ENCODE measurements at regions not wholly inside any gene's neighbourhood (a gene's known extent, or its start where the extent isn't known, plus 50 kb on each side); places are given as distances from the start of the nearest gene placed in this dataset.

DNA sequence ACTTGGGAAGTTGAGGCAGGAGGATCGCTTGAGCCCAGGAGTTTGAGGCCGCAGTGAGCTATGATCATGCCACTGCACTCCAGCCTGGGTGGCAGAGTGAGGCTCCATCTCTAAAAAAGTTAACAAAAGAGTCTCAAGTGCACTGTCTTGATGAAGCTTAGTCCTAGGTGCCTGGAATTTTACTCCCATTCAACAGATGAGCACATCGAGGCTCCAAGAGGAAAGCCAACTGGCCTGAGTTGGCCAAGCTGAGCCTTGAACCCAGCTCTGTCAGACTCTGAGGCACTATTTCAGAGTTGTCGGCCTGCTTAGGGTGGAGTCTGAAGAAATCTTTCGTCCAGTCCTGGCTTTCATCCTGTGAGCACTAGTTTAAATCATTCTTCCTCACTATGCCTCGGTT, 98.1 kb upstream of the MAP1LC3B2 start:
- CTCF ChIA-PET = no interaction called here
- TF ChIP-seq, protein P1, sequence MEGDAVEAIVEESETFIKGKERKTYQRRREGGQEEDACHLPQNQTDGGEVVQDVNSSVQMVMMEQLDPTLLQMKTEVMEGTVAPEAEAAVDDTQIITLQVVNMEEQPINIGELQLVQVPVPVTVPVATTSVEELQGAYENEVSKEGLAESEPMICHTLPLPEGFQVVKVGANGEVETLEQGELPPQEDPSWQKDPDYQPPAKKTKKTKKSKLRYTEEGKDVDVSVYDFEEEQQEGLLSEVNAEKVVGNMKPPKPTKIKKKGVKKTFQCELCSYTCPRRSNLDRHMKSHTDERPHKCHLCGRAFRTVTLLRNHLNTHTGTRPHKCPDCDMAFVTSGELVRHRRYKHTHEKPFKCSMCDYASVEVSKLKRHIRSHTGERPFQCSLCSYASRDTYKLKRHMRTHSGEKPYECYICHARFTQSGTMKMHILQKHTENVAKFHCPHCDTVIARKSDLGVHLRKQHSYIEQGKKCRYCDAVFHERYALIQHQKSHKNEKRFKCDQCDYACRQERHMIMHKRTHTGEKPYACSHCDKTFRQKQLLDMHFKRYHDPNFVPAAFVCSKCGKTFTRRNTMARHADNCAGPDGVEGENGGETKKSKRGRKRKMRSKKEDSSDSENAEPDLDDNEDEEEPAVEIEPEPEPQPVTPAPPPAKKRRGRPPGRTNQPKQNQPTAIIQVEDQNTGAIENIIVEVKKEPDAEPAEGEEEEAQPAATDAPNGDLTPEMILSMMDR (IDR thresholded peaks at IDR 0.05; ENCODE audit: insufficient read depth in 1 of 2, low read depth in 1 of 2, low read length in 1 of 2, severe bottlenecking in 1 of 2, unreplicated experiment in 1 of 2) = no peak
- POLR2A ChIA-PET = no interaction called here

DNA sequence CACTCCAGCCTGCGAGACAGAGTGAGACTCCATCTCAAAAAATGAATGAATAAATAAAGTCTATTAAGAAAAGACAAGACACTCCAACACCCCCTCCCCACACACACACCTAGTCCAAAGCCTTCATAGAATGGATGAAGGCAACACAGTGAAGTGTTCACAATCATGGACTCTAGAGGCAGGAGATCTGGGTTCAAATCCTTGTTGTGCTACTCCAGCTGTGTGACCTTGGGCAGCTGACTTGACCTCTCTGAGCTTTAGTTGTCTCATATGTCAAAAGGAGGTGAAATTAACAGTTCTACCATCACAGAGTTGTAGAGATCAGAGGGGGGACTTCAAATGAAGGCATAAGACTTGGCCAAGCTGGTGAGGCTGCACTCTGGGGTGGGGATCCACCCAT, 95.8 kb upstream of the MAP1LC3B2 start:
- no peaks in the 10 kb centered on the region for H3K36me3 ChIP-seq (ENCODE audit: control insufficient read depth, insufficient read depth, low read length)
- H3K9me3 Mint-ChIP-seq (ENCODE audit: unreplicated experiment) = no peaks in the 10 kb centered on the region
- ChIA-PET CTCF (no interaction called here), POLR2A (no interaction called here)
- intact Hi-C loops (cut with micrococcal nuclease; ENCODE audit: unreplicated experiment) = no loop called here
- peaks cover 7% of the 10 kb centered on the region for H3K4me1 Mint-ChIP-seq (ENCODE audit: low read depth, unreplicated experiment)
- no peak for DNase-seq
- no TSS peak for BruUV-seq (replicated peaks)
- H3K9me3 ChIP-seq = no peaks in the 10 kb centered on the region
- H3K27ac Mint-ChIP-seq (ENCODE audit: unreplicated experiment) = no peak overlapping the region
- H3K4me3 Mint-ChIP-seq (ENCODE audit: unreplicated experiment) = no peak overlapping the region
- no peaks in the 10 kb centered on the region for H3K36me3 Mint-ChIP-seq (ENCODE audit: insufficient read depth, unreplicated experiment)
- no peak overlapping the region for H3K4me3 ChIP-seq (ENCODE audit: low read depth, low read length)
- no peaks in the 10 kb centered on the region for H3K27me3 Mint-ChIP-seq (ENCODE audit: insufficient read depth, unreplicated experiment)
- no peaks in the 10 kb centered on the region for H3K4me1 ChIP-seq
- H3K27me3 ChIP-seq (replicated peaks; ENCODE audit: control insufficient read depth, insufficient read depth, low read length) = no peaks in the 10 kb centered on the region
- TF ChIP-seq, protein P1 (IDR thresholded peaks at IDR 0.05; ENCODE audit: insufficient read depth in 1 of 2, low read depth in 1 of 2, low read length in 1 of 2, severe bottlenecking in 1 of 2, unreplicated experiment in 1 of 2) = no peak

More for the DNA sequence above, 98.1 kb upstream of the MAP1LC3B2 start:
- Histone ChIP-seq H3K27me3 (replicated peaks; ENCODE audit: control insufficient read depth, insufficient read depth, low read length) (no peaks in the 10 kb centered on the region), H3K9me3 (no peaks in the 10 kb centered on the region), H3K36me3 (ENCODE audit: control insufficient read depth, insufficient read depth, low read length) (no peaks in the 10 kb centered on the region), H3K4me1 (no peaks in the 10 kb centered on the region), H3K4me3 (ENCODE audit: low read depth, low read length) (no peak overlapping the region)
- Mint-ChIP-seq H3K9me3 (ENCODE audit: unreplicated experiment) (no peaks in the 10 kb centered on the region), H3K27ac (ENCODE audit: unreplicated experiment) (no peak overlapping the region), H3K4me3 (ENCODE audit: unreplicated experiment) (no peak overlapping the region), H3K27me3 (ENCODE audit: insufficient read depth, unreplicated experiment) (no peaks in the 10 kb centered on the region), H3K4me1 (ENCODE audit: low read depth, unreplicated experiment) (peaks cover 7% of the 10 kb centered on the region), H3K36me3 (ENCODE audit: insufficient read depth, unreplicated experiment) (no peaks in the 10 kb centered on the region)
- intact Hi-C loops (cut with micrococcal nuclease; ENCODE audit: unreplicated experiment) = no loop called here
- no peak for DNase-seq
- no TSS peak for BruUV-seq (replicated peaks)

DNA sequence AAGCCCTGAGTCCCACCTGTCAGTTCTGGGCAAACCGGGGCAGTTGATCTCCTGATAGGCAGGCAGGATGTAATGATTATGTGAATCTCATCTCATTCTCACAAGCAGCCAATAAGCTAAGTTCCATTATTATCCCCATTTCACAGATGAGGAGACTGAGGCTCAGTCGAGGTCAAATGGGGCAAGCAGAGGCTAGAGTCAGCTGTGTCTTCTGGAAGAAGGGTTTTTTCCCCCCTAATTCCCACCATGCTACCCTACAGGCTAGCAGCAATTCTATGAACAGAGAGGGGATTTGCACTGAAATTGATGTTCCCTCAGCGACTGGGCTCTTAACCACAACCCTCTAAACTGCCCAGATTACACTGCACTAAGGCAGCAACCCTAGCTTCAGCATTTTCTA, 93.8 kb upstream of the MAP1LC3B2 start:
- intact Hi-C loops (cut with micrococcal nuclease; ENCODE audit: unreplicated experiment) = no loop called here
- no peaks in the 10 kb centered on the region for H3K4me1 ChIP-seq
- no peak overlapping the region for H3K4me3 ChIP-seq (ENCODE audit: low read depth, low read length)
- no peaks in the 10 kb centered on the region for H3K27me3 Mint-ChIP-seq (ENCODE audit: insufficient read depth, unreplicated experiment)
- no peaks in the 10 kb centered on the region for H3K36me3 ChIP-seq (ENCODE audit: control insufficient read depth, insufficient read depth, low read length)
- H3K27me3 ChIP-seq (replicated peaks; ENCODE audit: control insufficient read depth, insufficient read depth, low read length) = no peaks in the 10 kb centered on the region
- no peak overlapping the region for H3K27ac Mint-ChIP-seq (ENCODE audit: unreplicated experiment)
- no peak overlapping the region for H3K4me3 Mint-ChIP-seq (ENCODE audit: unreplicated experiment)
- H3K4me1 Mint-ChIP-seq (ENCODE audit: low read depth, unreplicated experiment) = no peaks in the 10 kb centered on the region
- ChIA-PET POLR2A (no interaction called here), CTCF (interaction anchor here (0.7 kb wide), 1 partner anchor 371 kb away, joined by 5 read pairs; no protein-coding TSS in a partner anchor)
- H3K36me3 Mint-ChIP-seq (ENCODE audit: insufficient read depth, unreplicated experiment) = no peaks in the 10 kb centered on the region
- no TSS peak for BruUV-seq (replicated peaks)
- no peak for DNase-seq
- H3K9me3 ChIP-seq = no peaks in the 10 kb centered on the region
- TF ChIP-seq, protein P1 (IDR thresholded peaks at IDR 0.05; ENCODE audit: insufficient read depth in 1 of 2, low read depth in 1 of 2, low read length in 1 of 2, severe bottlenecking in 1 of 2, unreplicated experiment in 1 of 2) = no peak
- H3K9me3 Mint-ChIP-seq (ENCODE audit: unreplicated experiment) = no peaks in the 10 kb centered on the region
